ENCODE measurements at regions not wholly inside any gene's neighbourhood (a gene's known extent, or its start where the extent isn't known, plus 50 kb on each side); places are given as distances from the start of the nearest gene placed in this dataset.
"Not testable (repeated sequence)": the region's sequence is repeated elsewhere in the genome, so short reads cannot be mapped to it uniquely, and the experiment has no call there.

DNA sequence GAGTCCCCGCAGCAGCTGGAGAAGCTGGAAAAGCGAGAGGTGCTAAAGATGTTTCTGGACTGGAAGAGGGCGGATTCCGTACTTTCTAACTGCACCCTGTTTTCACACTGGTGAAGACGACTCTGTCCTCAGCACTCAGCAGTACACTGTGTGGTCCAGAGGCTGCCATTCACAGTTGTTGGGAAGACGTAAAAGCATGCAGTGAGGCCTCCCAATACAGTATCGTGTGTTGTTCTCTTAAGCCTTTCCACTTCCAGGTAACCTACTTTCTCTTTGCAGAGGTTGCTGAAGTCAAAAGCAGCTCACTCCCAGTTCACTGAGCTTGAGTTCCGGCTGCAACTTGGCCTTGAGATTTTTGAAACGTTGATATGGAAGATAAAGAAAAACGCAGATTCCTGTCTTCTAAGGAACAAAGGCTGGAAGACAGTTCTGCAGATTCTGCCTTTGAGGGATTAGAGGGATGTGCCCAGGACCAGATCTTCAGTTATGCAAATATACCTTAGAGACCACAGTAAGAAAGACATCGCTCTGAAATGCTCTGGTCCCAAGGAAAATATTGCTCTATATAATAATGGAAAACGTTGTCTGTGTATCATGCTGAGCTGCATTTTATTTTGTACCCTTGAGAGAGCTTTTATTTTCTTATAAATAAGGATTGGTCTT, 540.9 kb downstream of the TRIML1 start:
- no peak for DNase-seq

DNA sequence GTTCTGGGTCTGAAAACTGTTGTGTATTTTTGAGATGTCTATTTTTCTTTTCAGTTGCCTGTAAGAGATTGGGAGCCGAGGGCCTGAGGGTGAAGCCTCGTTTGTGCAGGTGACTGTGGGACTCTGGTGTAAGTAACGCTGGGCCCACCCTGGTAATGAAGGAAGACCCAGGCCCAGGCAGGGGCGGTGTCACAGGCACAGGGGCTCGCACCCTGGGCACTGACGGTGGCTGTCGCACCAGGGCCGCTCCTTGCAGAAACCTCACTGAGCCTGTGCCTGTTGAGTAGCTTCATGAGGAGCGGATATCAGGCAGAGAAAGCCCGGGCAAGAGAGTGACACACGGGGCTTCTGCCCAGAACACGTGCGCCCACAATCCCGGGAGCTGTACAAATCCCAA, 541.4 kb downstream of the TRIML1 start:
- no peak for DNase-seq

DNA sequence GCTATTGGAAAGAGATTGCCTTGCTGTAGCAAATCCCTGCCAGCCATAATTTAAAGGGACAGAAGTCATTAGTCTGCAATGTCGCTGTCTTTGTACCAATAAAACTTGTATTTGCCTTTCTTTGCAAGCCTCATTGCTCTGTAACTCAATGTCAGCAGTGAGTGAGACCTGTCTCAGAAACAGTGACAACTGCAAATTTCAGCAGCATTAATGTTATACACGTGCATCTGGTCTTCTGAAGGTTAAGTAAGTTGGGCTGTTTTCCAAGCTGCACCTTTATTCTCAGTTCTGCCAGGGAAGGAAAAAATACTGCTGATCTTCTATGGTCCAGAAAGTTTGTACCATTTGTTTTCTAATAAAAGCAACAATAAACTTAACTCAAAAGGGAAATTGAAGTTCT, 543.1 kb downstream of the TRIML1 start:
- no peak for DNase-seq

DNA sequence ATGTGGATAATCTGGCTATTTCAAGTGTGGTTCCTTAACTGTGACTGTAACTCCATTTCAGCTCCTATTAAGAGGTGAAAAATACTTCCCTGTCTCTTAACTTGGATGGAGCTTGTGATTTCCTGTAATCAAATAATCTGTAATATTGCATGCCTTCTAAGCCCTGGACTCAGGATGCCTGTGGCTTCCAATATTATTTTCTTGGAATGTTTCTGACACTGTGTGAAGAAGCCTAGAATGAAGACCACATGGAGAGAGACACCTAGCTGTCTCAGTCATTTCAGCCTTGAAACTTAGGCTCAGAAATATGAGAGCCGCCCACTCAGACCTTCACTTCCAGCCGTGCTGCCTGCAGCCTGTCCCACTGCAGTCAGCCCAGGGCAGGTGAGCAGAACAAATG, 544.3 kb downstream of the TRIML1 start:
- DNase-seq, result no peak

DNA sequence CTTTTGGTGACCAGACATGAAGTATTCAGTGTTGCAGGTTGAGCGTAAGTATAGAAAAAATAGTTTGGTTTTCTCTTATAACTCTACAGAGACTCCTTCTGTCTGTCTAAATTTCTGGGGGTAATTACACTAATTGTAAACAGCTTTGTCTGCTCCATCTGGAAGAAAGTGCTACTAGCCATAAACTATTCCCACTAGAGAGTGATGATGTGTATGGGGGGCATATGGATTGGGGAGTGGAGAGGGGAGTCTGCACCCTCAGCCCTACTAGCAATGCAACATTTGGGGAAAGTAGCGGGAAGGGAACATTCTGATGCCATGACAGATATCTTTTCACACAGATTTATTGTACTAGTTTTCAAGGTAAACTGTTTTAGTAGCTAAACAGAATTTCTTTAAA, 549.7 kb downstream of the TRIML1 start:
- DNase-seq, result no peak

DNA sequence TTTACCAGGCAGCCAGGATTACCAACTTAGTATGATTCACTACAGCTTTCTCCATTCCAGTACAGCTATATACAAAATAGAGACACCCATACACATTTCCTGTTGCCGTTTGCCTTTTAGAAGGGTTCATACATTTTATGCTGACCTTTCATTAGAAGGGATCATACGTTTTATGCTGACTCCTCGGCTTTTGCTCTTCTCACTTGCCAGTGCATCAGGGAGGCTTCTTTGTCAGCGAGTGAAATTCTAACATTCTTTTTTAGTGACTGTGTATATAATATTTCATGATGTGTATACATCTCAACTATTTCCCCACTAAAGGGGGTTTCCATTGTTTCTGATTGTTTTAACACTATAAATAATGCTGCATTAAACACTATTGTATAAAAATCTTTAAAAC, 552.6 kb downstream of the TRIML1 start:
- DNase-seq, result no peak

DNA sequence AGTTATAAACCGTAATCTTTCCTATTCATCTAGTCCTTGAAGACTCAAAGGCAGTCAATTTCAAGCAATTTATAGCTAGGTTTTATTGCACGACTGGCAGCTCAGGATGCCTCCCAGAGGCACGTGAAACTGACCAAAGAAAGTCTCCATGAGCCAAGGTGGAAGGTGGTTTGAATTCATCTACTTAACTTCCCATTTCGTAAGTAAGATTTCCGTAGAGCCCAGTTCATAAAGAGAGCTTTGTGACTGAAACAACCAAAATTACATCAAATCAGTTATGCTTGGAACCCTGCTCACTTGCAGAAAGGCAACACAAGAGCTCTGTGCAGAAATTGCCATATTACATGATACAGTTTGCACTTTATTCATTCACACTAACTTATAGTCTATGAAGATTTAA, 556.0 kb downstream of the TRIML1 start:
- DNase-seq, result no peak

DNA sequence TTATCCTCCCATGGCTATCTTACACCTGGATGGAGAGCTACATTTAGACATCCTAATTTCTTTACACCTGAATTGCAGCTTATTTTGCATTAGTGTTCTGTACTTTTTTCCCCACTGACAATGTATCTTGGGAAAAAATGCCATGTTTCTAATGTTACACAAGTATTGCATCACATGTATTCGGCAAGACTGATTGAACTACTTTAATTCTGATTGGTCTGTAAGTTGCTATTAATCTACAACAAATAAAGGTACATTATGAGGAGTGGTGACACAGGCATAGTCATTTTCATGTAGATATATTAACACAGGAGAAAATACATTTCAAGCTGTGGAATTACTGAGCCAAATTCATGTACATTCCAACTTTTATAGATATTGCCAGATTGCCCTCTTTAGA, 558.0 kb downstream of the TRIML1 start:
- no peak for DNase-seq

DNA sequence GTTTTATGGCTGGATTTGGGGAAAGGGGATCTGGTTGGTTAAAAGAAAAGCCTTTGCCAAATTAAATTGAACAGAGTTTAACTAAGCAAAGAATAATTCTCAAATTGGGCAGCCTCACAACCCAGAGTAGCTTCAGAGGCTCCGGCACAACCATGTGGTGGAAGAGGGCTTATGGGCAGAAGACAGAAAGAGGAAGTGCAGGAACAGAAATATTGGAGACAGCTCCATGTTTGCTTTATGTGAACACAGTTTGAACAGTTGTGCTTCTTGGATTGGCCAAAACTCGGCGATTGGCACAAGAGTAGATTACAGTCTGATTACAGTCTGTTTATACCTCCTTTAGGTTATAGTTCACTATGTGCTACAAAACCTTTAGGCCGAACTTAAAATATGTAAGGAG, 562.7 kb downstream of the TRIML1 start:
- no peak for DNase-seq

DNA sequence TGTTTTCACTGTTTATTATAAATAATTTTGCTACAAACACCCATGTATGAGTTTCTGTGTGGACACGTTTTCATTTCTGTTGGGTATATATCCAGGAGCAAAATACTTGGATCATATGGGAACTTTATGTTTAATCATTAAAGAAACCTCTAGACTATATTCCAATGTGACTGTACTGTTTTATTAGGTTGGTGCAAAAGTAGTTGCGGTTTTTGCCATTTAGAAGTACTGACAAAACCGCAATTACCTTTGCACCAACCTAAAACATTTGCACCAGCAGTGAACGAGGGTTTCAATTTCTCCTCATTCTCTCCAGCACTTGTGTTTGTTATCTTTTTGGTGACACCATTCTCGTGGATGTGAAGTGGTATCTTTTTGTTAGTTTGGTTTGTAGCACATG, 565.0 kb downstream of the TRIML1 start:
- no peak for DNase-seq

DNA sequence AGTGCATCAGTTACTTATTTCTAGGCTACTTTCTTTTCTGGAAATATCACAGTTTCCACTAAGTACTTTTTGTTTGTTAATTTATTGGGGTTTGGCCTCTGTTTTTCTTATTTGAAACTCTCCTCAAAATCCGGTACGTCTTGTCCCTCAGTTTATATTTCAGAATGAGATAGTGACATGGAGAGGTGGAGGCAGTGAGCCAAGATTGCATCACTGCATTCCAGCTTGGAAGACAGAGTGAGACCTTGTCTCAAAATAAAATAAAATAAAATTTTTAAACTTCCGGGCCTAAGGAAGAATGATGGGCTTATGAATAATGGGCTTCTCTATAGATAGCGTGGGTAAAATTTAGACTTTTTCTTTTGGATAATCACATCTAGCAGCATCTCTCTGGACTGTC, 567.8 kb downstream of the TRIML1 start:
- no peak for DNase-seq

DNA sequence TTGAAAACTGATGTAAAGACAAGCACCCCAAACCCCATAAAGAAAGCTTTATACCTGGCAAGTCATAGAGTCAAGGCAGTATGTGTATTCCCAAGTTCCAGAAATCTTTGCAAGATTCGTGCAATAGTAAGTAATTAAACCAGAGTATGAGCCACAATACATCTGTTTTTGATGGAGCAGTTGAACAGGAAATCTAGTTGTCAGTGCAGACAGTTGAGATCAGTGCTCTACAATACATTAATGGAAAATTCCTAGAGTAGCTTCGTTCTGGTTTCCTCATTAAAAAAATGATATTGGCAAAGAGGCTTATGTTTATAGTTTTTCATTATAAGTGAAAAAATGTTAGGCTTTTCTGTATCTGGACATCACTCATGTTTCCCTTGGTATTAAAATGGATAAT, 575.3 kb downstream of the TRIML1 start:
- no peak for DNase-seq

DNA sequence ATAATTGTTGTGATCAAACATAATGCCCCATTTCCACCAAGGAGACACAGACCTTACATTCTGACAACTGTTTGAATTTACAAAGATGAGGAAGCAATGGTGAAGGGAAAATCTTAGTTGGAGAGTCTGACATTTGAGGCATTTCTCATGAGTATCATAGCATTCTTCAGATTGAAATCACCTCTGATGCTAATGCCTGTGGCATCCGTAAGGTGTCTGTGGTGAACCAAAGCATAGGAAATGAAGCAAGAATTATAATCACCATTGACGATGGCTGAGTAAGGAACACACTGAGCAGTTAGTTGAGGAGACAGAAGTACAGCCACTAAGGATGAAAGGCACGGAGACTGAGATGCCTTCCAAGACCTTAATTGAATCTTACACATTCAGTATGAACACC, 575.7 kb downstream of the TRIML1 start:
- DNase-seq, result no peak

DNA sequence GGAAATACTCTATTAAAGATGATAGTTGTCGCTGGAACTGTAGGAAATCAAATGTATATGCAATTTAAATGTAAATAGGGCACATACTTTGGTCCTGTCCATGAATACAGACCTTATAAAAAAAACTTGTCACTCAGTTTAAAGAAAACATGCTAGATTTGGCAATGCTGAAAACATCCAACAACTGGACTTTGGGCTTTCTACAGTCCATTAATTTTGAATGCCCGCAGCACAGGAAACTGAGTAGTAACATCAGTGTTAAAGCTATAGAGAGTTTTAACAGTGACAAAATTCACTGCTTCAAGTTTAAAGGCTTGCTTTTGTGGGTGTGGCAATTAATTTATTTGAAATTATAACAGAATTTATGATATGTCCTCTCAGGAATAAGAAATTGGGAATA, 578.4 kb downstream of the TRIML1 start:
- no peak for DNase-seq

DNA sequence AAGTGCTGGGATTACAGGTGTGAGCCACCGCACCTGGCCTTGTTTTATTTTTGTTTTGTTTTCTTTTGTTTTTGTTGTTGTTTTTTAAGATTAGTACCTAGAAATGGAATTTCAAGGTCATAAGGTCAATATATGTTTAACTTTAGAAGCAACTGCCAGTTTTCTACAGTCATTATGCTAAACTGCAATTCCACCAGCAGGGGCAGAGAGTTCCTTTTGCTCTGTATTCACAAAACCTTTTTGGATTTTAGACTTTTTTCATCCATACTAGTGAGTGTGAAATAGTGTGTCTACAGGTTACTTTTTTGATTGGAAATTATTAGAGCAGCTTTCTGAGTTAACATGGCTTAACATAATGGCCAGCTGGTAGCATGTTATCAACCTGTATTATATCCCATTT, 580.6 kb downstream of the TRIML1 start:
- no peak for DNase-seq

DNA sequence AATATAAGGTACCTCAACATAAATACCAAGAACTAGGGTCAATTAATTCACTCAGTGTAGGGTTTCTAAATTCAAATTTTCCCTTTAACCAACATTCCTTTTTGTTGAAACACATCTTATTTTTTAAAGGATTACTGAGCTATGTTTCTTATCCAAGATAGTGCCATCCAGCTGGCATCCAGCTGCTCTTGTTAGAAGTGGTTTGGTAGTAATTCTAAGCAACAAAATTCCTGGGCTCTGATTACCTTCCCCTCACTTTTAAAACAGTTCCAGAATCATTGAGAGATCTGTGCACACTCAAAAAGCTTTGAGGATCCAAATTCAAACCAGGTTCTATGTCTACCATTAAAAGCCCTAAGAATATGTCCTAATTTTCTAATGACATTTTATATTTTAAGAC, 583.7 kb downstream of the TRIML1 start:
- no peak for DNase-seq

DNA sequence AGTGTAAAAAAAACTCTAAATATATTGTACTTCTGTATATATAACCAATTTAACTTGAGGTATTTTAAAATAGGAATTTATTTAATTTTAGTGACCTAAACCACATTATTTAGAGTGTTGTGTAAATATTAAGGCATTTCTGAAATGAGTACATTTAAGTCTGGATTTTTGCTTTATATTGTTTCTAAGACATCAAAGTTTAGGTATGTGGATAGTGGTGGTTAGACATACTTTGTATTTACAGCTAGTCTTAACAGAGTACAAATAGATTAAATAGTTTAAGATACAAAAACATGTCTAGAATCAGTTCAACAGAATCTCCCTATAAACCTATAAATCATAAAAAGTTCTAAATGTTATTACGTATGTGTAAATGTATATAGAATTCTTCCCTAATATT, 588.5 kb downstream of the TRIML1 start:
- DNase-seq, result no peak

DNA sequence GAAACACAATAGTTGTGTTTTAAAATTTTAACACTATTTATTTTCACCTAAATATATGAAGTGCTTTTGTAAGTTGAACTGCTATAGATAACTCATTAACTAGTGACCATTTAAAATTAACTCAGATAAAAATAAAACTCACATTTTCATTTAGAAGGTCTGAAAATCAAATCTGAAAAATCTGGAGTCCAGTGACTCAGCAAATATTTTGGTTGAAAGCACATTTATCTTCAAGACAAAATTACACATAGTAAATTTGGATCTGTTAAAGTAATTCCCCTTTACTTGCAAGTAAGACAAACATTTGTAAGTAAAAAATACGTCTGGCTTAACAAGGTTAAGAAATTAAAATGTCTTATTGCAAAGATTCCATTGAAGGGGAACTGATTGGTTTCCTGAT, 589.1 kb downstream of the TRIML1 start:
- DNase-seq, result no peak

DNA sequence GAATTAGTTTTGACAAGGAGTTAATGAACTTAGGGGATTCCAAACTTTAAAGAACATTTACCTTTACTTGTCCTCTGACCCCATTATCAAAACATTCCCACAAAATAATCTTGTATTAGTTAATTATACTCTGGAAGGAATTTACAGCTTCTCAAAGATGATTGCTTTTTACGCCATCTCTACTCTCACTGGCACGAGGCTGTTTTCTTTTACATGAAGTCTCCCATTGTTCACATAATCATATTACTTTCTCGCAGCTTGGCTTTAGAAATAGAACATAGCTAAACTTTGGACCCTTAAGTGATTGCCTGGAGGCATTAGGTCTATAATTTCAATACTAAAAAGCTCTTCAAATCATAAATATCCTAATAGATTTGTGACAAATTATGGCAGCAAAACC, 592.9 kb downstream of the TRIML1 start:
- DNase-seq, result no peak

DNA sequence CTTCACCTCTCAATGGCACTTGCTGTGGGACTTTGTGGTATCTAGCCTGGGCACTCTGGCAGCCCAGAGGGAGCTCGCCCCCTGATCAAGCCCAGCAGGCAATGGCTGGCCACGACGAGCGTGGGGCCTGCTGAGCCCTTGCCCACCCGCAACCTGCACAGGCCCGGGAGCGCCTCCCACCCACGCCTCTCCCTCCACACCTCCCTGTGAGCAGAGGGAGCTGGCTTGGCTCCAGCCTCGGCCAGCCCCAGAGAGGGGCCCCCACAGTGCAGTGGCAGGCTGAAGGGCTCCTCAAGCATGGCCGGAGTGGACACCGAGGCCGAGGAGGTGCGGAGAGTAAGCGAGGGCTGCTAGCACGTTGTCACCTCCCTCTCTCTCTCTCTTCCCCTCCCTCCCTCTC, 595.8 kb downstream of the TRIML1 start:
- DNase-seq, result no peak

DNA sequence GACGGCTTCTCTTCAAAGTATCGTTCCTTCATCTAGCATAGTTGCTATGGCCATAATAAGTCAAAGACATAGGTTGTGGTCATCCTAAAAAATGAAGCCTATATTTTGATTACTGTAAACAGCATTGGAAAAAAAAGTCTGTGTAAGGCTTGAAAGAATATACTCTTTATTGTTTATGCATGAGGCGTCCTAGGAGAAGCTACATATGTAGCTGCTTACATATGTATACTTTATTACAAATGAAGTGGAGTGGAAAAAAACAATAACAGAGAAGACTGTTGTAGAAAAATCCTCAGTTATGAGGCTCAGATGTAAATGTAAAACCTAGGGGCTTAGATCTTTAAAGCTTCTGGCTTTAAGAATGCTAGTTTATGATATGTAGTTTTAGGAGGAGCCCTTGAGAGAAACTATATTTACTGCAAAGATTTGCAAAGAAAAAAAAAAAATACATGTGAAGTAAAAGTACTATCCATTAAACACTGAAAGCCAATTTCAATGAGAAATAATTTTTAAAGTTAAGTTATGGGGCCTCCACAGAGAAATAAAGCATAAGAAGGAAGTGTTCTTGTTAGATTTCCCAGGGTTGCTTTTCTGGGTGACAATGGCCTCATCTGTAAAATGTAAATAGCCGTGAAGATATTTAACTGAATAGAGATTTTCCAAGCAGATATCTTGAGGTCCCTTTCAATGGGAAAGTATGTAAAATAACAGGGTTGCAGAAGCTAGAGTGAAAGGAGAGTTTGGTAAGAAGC, 598.2 kb downstream of the TRIML1 start:
- DNase-seq, result no peak

DNA sequence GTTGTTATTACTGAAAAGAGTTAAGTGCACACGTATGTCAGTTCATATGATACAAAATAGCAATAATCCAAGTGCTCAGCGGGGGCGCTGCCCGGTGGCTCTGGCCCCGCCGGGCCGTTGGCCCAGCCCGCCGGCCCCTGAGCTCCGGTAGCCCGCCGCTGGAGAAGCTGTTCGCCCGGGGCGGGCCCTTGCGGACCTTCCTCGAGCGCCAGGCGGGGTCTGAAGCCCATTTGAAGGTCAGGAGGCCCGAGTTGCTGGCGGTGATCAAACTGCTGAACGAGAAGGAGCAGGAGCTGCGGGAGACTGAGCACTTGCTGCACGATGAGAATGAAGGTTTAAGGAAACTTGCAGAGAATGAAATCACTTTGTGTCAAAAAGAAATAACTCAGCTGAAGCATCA, 599.0 kb downstream of the TRIML1 start:
- DNase-seq, result not testable (repeated sequence)

DNA sequence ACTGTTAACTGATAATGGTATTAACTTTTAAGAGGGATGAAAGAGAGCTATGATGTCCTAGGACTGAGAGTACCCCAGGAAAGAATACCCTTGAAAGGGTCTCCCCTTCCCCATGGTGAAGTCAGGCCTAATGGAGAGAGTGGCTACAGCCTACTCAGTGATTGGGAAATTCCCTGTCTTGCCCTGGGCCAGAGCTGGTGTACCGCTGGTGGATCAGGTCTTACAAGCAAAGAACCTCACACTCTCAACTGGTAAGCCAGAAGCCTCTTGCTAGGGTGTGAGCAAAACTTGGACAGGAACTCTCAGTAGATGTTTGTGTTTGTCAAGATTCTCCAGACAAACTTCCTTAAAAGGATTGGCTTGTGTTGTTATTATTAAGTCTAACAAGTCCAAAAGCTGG, 600.9 kb downstream of the TRIML1 start:
- not testable (repeated sequence) for DNase-seq

DNA sequence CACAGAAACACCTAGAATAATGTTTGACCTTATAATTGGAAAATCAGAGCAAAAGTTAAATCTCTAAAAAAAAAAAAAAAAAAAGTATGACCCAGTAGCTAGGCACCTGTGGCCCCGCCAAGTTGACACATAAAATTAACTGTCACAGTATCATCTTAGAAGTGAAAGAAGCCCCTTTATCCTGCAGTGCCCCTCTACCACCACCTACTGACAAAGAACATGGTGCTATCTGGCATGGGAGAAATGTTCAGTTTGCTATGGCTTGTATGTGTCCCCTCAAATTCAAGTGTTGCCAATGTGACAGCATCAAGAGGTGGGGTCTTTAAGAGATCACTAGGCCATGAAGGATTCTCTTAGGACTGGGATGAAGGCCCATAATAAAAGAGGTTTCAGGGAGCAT, 601.5 kb downstream of the TRIML1 start:
- not testable (repeated sequence) for DNase-seq

DNA sequence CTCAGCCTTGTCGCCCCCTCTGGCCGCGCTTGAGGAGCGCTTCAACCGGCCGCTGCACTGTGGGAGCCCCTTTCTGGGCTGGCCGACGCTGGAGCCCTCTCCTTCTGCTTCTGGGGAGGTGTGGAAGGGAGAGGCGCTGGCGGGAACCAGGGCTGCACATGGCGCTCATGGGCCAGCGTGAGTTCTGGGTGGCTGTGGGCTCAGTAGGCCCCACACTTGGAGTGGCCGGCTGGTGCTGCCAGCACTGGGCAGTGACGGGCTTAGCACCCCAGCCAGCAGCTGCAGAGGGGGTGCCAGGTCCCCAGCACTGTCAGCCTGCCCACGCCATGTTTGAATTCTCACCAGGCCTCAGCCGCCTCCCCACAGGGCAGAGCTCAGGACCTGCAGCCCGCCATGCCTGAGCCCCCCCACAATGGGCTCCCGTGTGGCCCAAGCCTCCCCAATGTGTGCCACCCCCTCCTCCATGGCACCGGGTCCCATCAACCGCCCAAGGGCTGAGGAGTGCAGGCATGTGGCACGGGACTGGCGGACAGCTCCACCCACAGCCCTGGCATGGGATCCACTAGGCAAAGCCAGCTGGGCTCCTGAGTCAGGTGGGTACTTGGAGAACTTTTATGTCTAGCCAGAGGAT, 615.2 kb downstream of the TRIML1 start:
- DNase-seq, result no peak

All from NCI-H1048 (cell line).